Mucosa of descending colon (tissue), 3 donors: ENCODE measurements at regions not wholly inside any gene's neighbourhood (a gene's known extent, or its start where the extent isn't known, plus 50 kb on each side); places are given as distances from the start of the nearest gene placed in this dataset.
"Not testable (repeated sequence)": the region's sequence is repeated elsewhere in the genome, so short reads cannot be mapped to it uniquely, and the experiment has no call there.

ENCODE experiments used
- ATAC-seq: fragments of 200-7000 bp; cut with Tn5 transposase; one replicate; pipeline ENCODE4 v1.9.1; 2020; ENCODE audit warnings: mild to moderate bottlenecking, moderate library complexity
- DNase-seq, 3 donors: peaks; one replicate each; pipeline ENCODE4 v3.0.0-alpha.2; 2020
- H3K36me3 ChIP-seq: fragments of 200-600 bp; one replicate; pipeline ENCODE4 v1.8.0; 2021; ENCODE audit warnings: low read depth, mild to moderate bottlenecking
- H3K4me1 ChIP-seq: fragments of 200-600 bp; one replicate; pipeline ENCODE4 v1.8.0; 2021; ENCODE audit warnings: low read depth, mild to moderate bottlenecking
- H3K4me3 ChIP-seq: fragments of 200-600 bp; one replicate; pipeline ENCODE4 v1.8.0; 2021; ENCODE audit warnings: mild to moderate bottlenecking
- H3K9me3 ChIP-seq: fragments of 200-600 bp; one replicate; pipeline ENCODE4 v1.8.0; 2021; ENCODE audit warnings: mild to moderate bottlenecking
- intact Hi-C, 2 donors: fragments of 100-400 bp; cut with DNase I in 1 of 2; cut with micrococcal nuclease in 1 of 2; formaldehyde crosslinking; loops; one replicate each; pipeline versions ENCODE4 v1.11.0 to v1.11.1; 2022; cut with DNase I, micrococcal nuclease
- TF ChIP-seq, protein P1 (sequence below): fragments of 200-600 bp; IDR thresholded peaks from one replicate; pipeline ENCODE4 v1.8.0; 2022; ENCODE audit warnings: antibody characterized with exemption, mild to moderate bottlenecking
- donor health status: DM: no; HTN: no; CAD: no; lungs with moderate emphysema.
- donor health status: DM: no; HTN: no; CAD: no.
- donor health status: DM: no; HTN: yes; CAD: no.

DNA sequence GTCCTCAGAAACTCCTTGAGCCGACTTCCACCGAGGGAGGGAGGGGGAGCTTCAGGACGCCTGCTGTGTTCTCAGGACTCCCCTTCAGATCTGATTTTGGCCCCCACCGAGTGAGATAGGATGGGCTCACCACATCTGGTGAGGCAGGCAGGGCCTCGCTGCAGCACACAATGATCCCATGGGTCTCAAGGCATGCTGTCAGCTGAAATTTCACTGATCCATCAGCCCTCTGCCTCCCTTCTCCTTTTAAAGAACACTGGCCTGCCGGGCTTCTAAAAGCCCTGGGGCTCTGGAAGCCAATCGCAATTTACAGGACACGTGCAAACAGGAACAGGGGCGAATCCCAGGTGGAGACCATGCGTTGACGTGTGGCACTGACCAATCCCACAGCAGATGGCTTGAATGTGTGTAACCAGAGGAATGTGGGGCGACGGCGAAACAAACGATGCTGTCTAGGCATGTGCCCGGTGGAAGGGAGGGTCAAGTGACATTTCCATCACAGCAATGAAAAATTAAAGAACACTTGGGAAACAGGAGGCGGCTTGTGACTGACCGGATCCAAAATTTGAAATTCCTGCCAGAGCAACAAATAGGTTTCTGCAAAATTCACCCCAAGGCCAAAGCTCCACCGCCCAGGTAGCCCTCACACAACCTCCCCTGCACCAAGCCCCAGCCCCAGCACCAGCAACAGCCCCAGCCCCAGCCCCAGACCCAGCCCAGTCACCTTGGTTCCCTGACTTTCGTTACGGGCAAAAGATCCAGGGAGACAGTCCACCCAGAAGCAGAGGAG, 167.1 kb upstream of the ZNF337 start:
- TF ChIP-seq, protein P1, sequence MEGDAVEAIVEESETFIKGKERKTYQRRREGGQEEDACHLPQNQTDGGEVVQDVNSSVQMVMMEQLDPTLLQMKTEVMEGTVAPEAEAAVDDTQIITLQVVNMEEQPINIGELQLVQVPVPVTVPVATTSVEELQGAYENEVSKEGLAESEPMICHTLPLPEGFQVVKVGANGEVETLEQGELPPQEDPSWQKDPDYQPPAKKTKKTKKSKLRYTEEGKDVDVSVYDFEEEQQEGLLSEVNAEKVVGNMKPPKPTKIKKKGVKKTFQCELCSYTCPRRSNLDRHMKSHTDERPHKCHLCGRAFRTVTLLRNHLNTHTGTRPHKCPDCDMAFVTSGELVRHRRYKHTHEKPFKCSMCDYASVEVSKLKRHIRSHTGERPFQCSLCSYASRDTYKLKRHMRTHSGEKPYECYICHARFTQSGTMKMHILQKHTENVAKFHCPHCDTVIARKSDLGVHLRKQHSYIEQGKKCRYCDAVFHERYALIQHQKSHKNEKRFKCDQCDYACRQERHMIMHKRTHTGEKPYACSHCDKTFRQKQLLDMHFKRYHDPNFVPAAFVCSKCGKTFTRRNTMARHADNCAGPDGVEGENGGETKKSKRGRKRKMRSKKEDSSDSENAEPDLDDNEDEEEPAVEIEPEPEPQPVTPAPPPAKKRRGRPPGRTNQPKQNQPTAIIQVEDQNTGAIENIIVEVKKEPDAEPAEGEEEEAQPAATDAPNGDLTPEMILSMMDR, result no peak
- ATAC-seq (peak; percentile 9), DNase-seq (no peak)
- Histone ChIP-seq H3K4me1 (peaks cover 16% of the 10 kb centered on the region), H3K9me3 (no peaks in the 10 kb centered on the region), H3K36me3 (no peaks in the 10 kb centered on the region), H3K4me3 (no peak overlapping the region)
- intact Hi-C loops, result no loop called here

DNA sequence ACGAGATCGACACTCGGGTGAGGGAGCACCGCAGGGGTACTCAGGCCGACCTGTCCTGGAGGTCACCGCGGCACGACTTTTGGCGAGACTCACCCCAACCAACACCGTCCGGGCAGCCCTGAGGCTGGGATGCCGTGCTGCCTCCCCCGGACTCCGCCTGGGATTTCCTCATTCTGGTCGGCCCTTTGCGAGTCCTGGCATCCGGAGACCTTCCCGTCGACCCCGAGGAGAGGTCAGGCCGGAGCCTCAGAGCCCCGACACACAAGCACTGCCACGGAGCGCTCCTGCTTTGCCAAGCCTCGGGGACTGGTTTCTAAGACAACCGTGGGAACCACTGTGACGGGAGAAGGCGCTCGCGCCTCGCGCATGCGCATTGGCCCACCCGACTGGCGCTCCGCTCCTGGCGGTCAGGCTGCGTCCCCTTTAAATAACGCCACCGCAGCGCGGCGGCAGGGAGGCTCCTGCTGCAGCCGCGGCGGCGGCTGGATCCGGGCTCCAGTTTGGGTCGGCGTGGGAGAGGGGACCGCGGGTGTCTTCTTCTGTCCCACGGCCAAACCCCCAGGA, 166.4 kb upstream of the ZNF337 start:
- DNase-seq, result peak; percentile 83 to 93 (median 89)
- H3K36me3 ChIP-seq, H3K9me3 ChIP-seq, intact Hi-C loops, H3K4me3 ChIP-seq: not testable (repeated sequence)
- peak; percentile 65 for ATAC-seq
- peaks cover 23% of the 10 kb centered on the region for H3K4me1 ChIP-seq

DNA sequence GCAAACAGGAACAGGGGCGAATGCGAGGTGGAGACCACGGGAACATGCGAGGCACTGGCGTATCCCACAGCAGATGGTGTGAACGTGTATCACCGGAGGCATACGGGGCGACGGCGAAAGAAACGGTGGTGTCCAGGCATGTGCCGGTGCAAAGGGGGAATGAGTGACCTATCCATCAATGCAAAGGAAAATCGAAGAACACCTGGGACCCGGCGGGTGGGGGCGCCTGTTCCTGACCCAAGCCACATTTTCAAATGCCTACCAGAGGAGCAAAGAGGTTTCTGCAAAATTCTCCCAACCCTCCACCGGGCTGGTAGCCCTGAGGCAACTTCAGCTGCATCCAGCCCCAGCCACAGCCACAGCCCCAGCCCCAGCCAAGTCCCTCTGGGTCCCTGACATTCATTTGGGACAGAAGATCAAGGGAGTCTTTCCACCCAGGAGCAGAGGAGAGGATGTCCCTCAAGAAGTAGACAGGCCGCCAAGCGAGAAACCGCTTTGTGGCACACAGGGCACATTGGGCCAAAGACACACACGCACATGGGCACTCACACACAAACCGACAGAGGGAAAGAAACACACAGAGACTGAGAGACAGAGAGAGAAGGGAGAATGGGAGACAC, 164.0 kb upstream of the ZNF337 start:
- Histone ChIP-seq H3K4me1 (peaks cover 20% of the 10 kb centered on the region), H3K9me3 (no peaks in the 10 kb centered on the region)
- TF ChIP-seq, protein P1, result no peak

DNA sequence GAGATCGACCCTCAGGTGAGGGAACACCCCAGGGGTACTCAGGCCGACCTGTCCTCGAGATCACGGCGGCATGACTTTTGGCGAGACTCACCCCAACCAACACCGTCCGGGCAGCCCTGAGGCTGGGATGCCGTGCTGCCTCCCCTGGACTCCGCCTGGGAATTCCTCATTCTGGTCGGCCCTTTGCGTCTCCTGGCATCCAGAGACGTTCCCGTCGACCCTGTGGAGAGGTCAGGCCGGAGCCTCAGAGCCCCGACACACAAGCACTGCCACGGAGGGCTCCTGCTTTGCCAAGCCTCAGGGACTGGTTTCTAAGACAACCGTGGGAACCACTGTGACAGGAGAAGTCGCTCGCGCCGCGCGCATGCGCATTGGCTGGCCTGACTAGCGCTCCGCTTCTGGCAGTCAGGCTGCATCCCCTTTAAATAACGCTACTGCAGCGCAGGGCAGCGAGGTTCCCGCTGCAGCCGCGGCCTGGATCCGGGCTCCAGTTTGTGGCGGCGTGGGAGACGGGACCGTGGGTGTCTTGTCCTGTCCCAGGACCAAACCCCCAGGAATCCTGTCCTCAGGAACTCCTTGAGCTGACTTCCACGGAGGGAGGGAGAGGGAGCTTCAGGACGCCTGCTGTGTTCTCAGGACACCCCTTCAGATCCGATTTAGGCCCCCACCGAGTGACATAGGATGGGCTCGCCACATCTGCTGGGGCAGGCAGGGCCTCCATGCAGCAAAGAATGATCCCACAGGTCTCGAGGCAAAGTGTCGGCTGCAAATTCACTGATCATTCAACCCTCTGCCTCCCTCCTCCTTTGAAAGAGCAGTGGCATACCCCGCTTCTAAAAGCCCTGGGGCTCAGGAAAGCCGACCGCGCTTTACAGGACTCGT, 163.2 kb upstream of the ZNF337 start:
- Histone ChIP-seq H3K4me3 (no peak overlapping the region), H3K9me3 (no peaks in the 10 kb centered on the region), H3K4me1 (peaks cover 17% of the 10 kb centered on the region), H3K36me3 (no peaks in the 10 kb centered on the region)
- peak; percentile 35 for ATAC-seq
- TF ChIP-seq, protein P1, result no peak
- intact Hi-C loops, result no loop called here
- DNase-seq, result peak in 2 of 3 donors; percentile 74 to 77

More for the DNA sequence above, 164.0 kb upstream of the ZNF337 start:
- Histone ChIP-seq H3K4me3 (no peak overlapping the region), H3K36me3 (no peaks in the 10 kb centered on the region)
- DNase-seq, result no peak
- intact Hi-C loops, result no loop called here
- no peak for ATAC-seq

DNA sequence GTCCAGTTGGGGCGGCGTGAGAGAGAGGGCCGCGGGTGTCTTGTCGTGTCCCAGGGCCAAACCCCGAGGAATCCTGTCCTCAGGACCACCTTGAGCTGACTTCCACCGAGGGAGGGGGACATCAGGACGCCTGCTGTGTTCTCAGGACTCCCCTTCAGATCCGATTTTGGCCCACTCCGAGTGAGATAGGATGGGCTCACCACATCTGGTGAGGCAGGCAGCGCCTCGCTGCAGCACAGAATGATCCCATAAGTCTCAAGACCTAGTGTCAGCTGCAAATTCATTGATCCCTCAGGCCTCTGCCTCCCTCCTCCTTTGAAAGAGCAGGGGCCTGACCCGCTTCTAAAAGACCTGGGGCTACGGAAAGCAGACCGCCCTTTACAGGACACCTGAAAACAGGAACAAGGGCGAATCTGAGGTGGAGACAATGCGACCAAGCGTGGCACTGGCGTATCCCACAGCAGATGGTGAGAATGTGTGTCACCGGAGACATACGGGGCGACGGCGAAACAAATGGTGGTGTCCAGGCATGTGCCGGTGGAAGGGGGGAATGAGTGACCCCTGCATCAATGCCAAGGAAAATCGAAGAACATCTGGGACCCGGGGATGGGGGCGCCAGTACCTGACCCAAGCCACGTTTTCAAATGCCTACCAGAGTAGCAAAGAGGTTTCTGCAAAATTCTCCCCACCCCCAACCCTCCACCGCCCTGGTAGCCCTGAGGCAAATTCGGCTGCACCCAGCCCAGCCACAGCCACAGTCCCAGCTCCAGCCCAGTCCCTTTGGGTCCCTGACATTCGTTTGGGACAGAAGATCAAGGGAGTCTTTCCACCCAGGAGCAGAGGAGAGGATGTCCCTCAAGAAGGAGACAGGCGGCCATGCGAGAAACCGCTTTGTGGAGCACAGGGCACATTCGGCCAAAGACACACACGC, 162.1 kb upstream of the ZNF337 start:
- TF ChIP-seq, protein P1, result no peak
- ATAC-seq, result no peak
- Histone ChIP-seq H3K9me3 (no peaks in the 10 kb centered on the region), H3K4me1 (peaks cover 17% of the 10 kb centered on the region), H3K4me3 (no peak overlapping the region), H3K36me3 (no peaks in the 10 kb centered on the region)
- no peak for DNase-seq
- intact Hi-C loops, result no loop called here

DNA sequence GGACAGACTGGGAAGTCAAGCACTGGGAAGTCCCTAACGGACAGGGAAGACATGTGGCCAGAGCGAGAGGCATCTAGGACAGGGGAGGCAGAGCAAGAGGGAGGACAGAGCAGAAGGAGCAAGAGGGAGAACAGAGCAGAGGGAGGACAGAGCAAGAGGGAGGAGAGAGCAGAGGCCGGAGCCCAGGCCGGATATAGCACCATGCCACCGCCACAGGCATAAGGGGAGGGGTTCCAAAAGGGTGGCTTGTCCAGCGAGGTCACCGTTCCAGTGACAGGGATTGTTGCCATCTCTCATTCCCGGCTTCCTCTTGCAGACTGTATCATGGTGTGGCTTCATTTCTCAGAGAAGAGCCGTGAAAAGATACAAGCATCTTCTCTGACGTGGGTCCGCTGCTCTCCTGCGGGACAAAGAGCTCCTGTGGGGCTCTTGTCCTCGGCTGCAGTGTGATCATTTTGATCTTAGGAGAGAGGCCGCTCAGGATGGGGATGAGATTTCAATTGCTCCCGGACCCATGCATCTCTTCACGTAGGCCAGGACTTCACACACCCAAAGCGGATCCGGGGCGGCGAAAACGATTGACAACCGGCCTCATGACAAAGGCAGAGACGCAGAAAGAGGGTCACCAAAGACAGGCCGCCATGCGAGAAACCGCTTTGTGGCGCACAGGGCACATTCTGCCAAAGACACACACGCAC, 160.6 kb upstream of the ZNF337 start:
- ATAC-seq, DNase-seq, intact Hi-C loops, H3K9me3 ChIP-seq, H3K36me3 ChIP-seq, H3K4me3 ChIP-seq: not testable (repeated sequence)
- peaks cover 17% of the 10 kb centered on the region for H3K4me1 ChIP-seq
